G401.6 (cell line): ENCODE measurements at regions not wholly inside any gene's neighbourhood (a gene's known extent, or its start where the extent isn't known, plus 50 kb on each side); places are given as distances from the start of the nearest gene placed in this dataset.
"Not testable (repeated sequence)": the region's sequence is repeated elsewhere in the genome, so short reads cannot be mapped to it uniquely, and the experiment has no call there.

Experiments
- FAIRE-seq: peaks from 2 replicates; lab custom pipeline; 2012; peaks lifted over from hg19 to GRCh38; lab: Jason Lieb, UNC

GRCh38 chr2:8352989-8353388 is 328.9 kb upstream of the ID2 start:
- FAIRE-seq: no peak

DNA sequence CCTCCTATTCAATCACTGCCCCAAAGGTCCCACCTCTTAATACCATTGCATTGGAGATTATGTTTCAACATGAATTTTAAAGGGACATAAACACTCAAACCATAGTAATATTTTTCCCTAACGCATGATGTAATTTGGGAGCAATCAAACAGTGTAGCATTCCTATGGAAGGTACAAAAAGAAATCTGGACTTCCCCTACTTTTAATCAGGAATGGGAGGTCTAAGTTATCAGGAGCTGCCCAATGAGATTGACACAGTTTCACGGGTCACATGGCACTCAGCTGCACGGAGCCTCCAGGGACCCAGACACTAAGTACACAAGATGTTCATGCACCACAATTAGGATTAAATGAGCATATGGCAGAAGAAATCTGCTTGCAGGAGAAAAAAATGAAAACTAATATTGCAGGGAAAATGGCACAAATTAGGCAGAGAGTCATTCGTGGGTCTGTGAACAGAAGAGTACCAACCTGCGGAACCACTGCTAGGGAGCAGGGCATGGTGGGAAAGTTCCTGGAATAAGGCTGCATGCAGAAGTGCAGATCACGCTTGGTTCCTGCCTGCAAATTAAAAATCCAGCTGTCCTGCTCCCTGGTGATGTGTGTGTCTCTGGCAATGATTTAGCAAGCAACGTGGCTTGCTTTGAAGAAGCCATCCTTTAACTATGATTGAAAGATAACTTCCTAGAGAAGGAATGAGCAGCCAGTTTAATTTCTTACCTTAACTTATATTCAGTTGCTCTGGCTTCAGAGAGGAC is 326.6 kb upstream of the ID2 start:
- FAIRE-seq: no peak

DNA sequence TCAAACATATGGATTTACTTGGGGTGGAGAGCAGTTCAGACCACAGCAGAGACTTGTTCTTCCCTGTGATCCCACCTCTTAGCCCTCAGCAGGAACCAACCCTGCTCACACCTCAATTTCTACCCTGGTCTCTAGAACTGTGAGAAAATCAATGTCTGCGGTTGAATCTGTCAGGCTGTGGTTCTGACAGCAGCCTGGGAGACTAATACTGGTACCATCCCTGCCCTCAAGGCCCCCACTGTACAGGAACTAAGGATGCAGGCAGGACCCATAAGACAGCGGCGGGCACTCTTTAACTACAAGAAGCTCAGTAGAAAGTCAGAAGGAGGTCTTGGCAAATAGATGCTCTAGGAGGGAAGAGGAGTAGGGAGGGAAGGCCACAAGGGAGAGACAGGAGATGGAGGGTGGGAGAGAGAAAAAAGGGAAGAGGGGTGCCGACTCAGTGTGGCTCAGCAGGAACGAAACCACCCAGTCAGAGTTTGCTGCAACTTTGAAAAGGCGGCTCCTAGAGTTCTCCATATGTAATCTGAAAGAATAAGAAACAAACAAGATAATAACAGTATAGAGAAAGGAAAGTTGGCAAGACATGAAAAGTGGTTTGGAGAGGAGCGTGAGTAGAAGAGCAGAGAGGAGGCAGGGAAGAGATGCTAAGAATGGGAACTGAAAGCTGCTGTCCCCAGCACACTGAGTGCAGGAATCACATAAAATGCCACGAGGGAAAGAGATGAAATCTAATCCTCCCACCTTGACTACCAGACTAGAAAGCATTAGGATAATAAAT is 323.9 kb upstream of the ID2 start:
- no peak for FAIRE-seq

GRCh38 chr2:8361930-8362329 is 319.9 kb upstream of the ID2 start:
- FAIRE-seq: no peak

- FAIRE-seq: no peak
These were observed 318.7 kb upstream of the ID2 start for GRCh38 chr2:8363161-8363560.

DNA sequence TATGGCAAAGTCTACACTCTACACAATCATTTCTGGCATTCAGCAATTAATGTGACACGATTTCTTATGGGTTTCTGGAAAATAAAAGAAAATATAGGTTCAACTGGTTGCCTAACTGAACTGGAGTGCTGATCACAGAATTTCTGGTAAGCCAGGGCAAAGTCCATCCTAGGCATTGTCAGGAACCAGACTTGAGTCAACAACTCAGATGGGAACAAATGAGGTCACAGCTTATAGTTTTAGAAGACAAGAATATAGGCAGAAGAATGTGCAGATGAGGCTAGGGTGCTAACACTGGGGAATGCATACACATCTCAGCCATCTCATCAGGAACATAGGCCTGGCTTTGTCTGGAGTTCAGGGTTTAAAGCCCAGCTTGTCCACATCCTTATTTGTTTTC is 317.2 kb upstream of the ID2 start:
- FAIRE-seq: no peak

- FAIRE-seq: no peak
These were observed 316.4 kb upstream of the ID2 start for GRCh38 chr2:8365331-8365910.

GRCh38 chr2:8367833-8368232 is 314.0 kb upstream of the ID2 start:
- no peak for FAIRE-seq

- no peak for FAIRE-seq
These were observed 313.4 kb upstream of the ID2 start for GRCh38 chr2:8368463-8368862.

DNA sequence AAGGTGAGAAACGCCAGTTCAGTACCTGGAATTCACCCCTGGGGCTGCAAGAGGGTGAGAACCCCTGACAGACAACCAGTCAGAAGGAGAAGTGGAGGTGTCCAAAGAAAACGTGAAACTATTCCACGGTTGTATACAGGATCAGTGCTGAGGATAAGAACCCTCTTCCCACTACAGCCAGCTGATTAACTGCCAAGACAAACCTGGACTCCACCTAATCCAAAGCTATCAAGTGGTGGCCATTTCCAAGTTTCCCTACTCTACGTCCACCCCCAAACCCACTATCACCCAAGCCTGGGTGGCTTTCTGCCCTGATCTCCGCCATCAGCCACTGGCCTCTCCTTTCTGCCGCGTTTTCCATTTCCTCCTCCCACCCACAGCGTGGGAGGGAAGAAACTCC is 312.3 kb upstream of the ID2 start:
- no peak for FAIRE-seq

GRCh38 chr2:8370258-8370802 is 311.5 kb upstream of the ID2 start:
- no peak for FAIRE-seq

GRCh38 chr2:8371653-8372052 is 310.2 kb upstream of the ID2 start:
- FAIRE-seq: no peak

GRCh38 chr2:8374782-8375181 is 307.1 kb upstream of the ID2 start:
- no peak for FAIRE-seq

GRCh38 chr2:8376603-8377410 is 305.0 kb upstream of the ID2 start:
- no peak for FAIRE-seq

DNA sequence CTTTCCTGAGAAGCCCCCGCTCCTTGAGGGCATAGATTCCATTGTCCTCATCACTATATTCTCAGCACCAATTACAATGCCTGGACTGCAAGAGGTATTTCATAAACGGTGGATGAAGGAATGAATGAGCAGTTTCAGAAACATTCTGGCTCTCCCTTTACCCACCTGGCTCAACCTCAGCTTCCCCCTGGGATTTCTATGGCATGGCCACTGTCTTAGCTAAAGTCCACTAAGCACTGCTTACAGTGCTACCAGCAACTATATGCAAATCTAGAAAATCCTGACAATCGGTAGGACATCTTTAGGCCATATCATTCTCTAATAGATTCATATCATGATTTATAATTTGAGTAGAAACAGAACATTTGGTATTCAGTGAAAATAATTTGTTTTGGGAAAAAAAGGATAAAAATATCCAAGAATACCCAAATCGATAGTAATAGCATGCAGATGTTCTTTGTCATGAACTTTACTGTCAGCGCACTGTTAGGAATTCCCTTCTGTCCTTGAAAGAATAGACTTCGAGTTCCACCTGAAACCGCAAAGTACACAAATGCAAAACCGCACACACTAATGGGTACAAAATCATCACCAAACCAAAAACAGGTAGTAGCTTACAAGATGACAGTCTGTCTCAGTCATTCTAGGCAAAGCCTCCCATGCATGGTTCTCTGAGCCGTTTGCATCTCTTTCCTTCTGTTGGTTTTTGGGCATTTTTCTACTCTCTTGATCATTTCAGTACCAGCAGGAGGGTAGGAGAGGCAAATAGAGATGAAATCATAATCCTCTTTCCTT is 303.6 kb upstream of the ID2 start:
- FAIRE-seq: no peak

GRCh38 chr2:8379128-8379527 is 302.7 kb upstream of the ID2 start:
- FAIRE-seq: no peak

DNA sequence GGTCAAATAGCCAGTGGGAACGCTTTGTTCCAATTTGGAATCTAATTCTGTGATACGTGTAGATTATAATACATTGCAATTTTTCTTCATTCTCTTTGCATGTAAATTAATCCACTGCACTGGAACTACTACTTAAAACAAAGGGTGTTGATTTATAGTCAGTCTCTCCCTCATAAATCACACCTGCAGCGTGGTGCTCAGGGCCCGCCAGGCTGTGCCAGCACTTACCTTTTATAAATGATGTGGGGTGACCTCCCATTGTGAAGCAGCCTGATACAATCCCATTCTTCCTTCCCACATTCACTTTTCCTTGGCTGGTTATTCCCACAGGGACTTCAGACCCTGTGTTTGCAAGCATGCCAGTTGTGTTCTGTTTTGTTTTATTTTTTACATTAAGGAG is 302.3 kb upstream of the ID2 start:
- no peak for FAIRE-seq

DNA sequence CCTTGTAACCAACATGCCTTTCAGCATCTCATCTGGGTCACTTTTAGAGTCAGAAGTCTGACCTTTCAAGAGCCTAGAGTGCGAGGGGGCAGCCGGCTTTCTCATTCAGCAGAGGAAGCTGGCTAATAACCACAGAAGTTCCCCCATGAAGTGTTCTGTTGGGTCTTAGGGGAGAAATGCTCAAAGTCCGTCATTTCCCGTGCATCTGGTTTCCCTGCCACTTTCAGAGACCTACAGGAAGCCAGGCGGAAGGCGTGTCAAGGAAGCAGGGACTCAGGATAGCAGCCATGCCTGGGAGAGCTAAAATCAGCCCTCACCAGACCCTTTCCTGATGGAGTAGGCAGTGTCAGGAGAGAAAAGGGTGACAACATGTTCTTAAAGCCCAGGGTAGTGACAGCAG is 301.8 kb upstream of the ID2 start:
- FAIRE-seq: no peak

- no peak for FAIRE-seq
These were observed 301.3 kb upstream of the ID2 start for GRCh38 chr2:8380566-8380965.

GRCh38 chr2:8382485-8382884 is 299.4 kb upstream of the ID2 start:
- FAIRE-seq: no peak

DNA sequence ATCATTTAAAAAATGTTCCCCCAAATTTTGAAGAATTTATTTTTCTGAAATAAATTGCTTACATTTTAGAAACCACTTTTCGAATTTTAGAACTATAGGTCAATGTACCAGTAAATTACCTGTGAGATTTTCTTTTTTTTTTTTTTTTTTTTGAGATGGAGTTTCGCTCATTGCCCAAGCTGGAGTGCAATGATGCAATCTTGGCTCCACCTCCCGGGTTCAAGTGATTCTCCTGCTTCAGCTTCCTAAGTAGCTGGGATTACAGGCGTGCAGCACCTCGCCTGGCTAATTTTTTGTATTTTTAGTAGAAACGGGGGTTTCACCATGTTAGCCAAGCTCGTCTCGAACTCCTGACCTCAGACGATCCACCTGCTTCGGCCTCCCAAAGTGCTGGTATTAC is 295.1 kb upstream of the ID2 start:
- not testable (repeated sequence) for FAIRE-seq

DNA sequence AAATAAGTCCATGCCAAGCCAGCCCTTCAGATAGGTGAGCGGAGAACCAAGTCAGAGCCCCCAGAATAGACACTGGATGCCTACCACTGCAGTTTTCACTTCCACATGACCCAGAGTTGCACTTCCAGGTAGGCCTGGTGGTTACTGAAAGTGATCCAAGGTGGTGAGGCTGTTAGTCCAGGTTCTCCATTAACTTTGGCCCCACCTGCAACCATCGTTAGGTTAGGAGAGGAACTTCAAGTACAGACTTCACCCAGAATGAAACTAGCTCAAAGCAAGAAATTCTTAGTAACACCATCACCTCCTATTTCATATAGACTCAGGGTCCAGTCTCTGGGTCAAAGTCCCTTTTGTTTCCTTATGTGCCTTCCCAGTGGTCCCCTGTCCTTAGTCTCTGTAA is 293.1 kb upstream of the ID2 start:
- no peak for FAIRE-seq
